ENCODE measurements at regions not wholly inside any gene's neighbourhood (a gene's known extent, or its start where the extent isn't known, plus 50 kb on each side); places are given as distances from the start of the nearest gene placed in this dataset.

GRCh38 chr1:58921751-58922150, 137.9 kb upstream of the JUN start:
- no peak overlapping the region for H3K9ac ChIP-seq (ENCODE audit: low read depth, low read length)

GRCh38 chr1:58922302-58923089, 138.6 kb upstream of the JUN start:
- no peak overlapping the region for H3K9ac ChIP-seq (ENCODE audit: low read depth, low read length)
- H3K36me3 ChIP-seq (ENCODE audit: insufficient read depth, low read length) = no peaks in the 10 kb centered on the region
- H3K4me1 ChIP-seq (ENCODE audit: insufficient read depth, low read length) = no peaks in the 10 kb centered on the region
- H3K9me3 ChIP-seq (ENCODE audit: control insufficient read depth, insufficient read depth, low read length) = no peaks in the 10 kb centered on the region

More at GRCh38 chr1:58921751-58922150, 137.9 kb upstream of the JUN start:
- Histone ChIP-seq H3K4me1 (ENCODE audit: insufficient read depth, low read length) (no peaks in the 10 kb centered on the region), H3K36me3 (ENCODE audit: insufficient read depth, low read length) (no peaks in the 10 kb centered on the region), H3K9me3 (ENCODE audit: control insufficient read depth, insufficient read depth, low read length) (no peaks in the 10 kb centered on the region)

- Histone ChIP-seq H3K4me1 (ENCODE audit: insufficient read depth, low read length) (no peaks in the 10 kb centered on the region), H3K9ac (ENCODE audit: low read depth, low read length) (no peak overlapping the region), H3K9me3 (ENCODE audit: control insufficient read depth, insufficient read depth, low read length) (no peaks in the 10 kb centered on the region), H3K36me3 (ENCODE audit: insufficient read depth, low read length) (no peaks in the 10 kb centered on the region)
Measured at GRCh38 chr1:58923090-58923470, 139.2 kb upstream of the JUN start.

GRCh38 chr1:58924016-58924565, 140.2 kb upstream of the JUN start:
- no peaks in the 10 kb centered on the region for H3K36me3 ChIP-seq (ENCODE audit: insufficient read depth, low read length)
- H3K9me3 ChIP-seq (ENCODE audit: control insufficient read depth, insufficient read depth, low read length) = no peaks in the 10 kb centered on the region
- no peaks in the 10 kb centered on the region for H3K4me1 ChIP-seq (ENCODE audit: insufficient read depth, low read length)
- H3K9ac ChIP-seq (ENCODE audit: low read depth, low read length) = no peak overlapping the region

- no peak overlapping the region for H3K9ac ChIP-seq (ENCODE audit: low read depth, low read length)
- H3K36me3 ChIP-seq (ENCODE audit: insufficient read depth, low read length) = no peaks in the 10 kb centered on the region
- no peaks in the 10 kb centered on the region for H3K9me3 ChIP-seq (ENCODE audit: control insufficient read depth, insufficient read depth, low read length)
- H3K4me1 ChIP-seq (ENCODE audit: insufficient read depth, low read length) = peaks cover 6% of the 10 kb centered on the region; the same call in 1 of the 2 replicates
Measured at GRCh38 chr1:58924821-58925220, 141.0 kb upstream of the JUN start.

GRCh38 chr1:58925247-58925646, 141.4 kb upstream of the JUN start:
- H3K9ac ChIP-seq (ENCODE audit: low read depth, low read length) = no peak overlapping the region

GRCh38 chr1:58926152-58926551, 142.3 kb upstream of the JUN start:
- Histone ChIP-seq H3K36me3 (ENCODE audit: insufficient read depth, low read length) (no peaks in the 10 kb centered on the region), H3K9me3 (ENCODE audit: control insufficient read depth, insufficient read depth, low read length) (no peaks in the 10 kb centered on the region), H3K4me1 (ENCODE audit: insufficient read depth, low read length) (peaks cover 7% of the 10 kb centered on the region; the same call in 1 of the 2 replicates), H3K9ac (ENCODE audit: low read depth, low read length) (no peak overlapping the region)

More at GRCh38 chr1:58925247-58925646, 141.4 kb upstream of the JUN start:
- H3K9me3 ChIP-seq (ENCODE audit: control insufficient read depth, insufficient read depth, low read length) = no peaks in the 10 kb centered on the region
- peaks cover 7% of the 10 kb centered on the region; the same call in 1 of the 2 replicates for H3K4me1 ChIP-seq (ENCODE audit: insufficient read depth, low read length)
- H3K36me3 ChIP-seq (ENCODE audit: insufficient read depth, low read length) = no peaks in the 10 kb centered on the region

- Histone ChIP-seq H3K9me3 (ENCODE audit: control insufficient read depth, insufficient read depth, low read length) (no peaks in the 10 kb centered on the region), H3K36me3 (ENCODE audit: insufficient read depth, low read length) (no peaks in the 10 kb centered on the region), H3K9ac (ENCODE audit: low read depth, low read length) (no peak overlapping the region), H3K4me1 (ENCODE audit: insufficient read depth, low read length) (peaks cover 7% of the 10 kb centered on the region; the same call in 1 of the 2 replicates)
Measured at GRCh38 chr1:58927041-58927721, 143.3 kb upstream of the JUN start.

- Histone ChIP-seq H3K4me1 (ENCODE audit: insufficient read depth, low read length) (peaks cover 7% of the 10 kb centered on the region; the same call in 1 of the 2 replicates), H3K36me3 (ENCODE audit: insufficient read depth, low read length) (no peaks in the 10 kb centered on the region), H3K9me3 (ENCODE audit: control insufficient read depth, insufficient read depth, low read length) (no peaks in the 10 kb centered on the region), H3K9ac (ENCODE audit: low read depth, low read length) (no peak overlapping the region)
Measured at GRCh38 chr1:58927722-58928085, 143.9 kb upstream of the JUN start.

GRCh38 chr1:58928514-58928913, 144.7 kb upstream of the JUN start:
- no peak overlapping the region for H3K9ac ChIP-seq (ENCODE audit: low read depth, low read length)
- H3K36me3 ChIP-seq (ENCODE audit: insufficient read depth, low read length) = no peaks in the 10 kb centered on the region
- peaks cover 7% of the 10 kb centered on the region; the same call in 1 of the 2 replicates for H3K4me1 ChIP-seq (ENCODE audit: insufficient read depth, low read length)
- H3K9me3 ChIP-seq (ENCODE audit: control insufficient read depth, insufficient read depth, low read length) = no peaks in the 10 kb centered on the region

- no peaks in the 10 kb centered on the region for H3K9me3 ChIP-seq (ENCODE audit: control insufficient read depth, insufficient read depth, low read length)
- no peak overlapping the region for H3K9ac ChIP-seq (ENCODE audit: low read depth, low read length)
- peaks cover 7% of the 10 kb centered on the region; the same call in 1 of the 2 replicates for H3K4me1 ChIP-seq (ENCODE audit: insufficient read depth, low read length)
- H3K36me3 ChIP-seq (ENCODE audit: insufficient read depth, low read length) = no peaks in the 10 kb centered on the region
Measured at GRCh38 chr1:58929671-58930325, 146.0 kb upstream of the JUN start.

- H3K4me1 ChIP-seq (ENCODE audit: insufficient read depth, low read length) = peaks cover 7% of the 10 kb centered on the region; the same call in 1 of the 2 replicates
Measured at GRCh38 chr1:58931024-58931423, 147.2 kb upstream of the JUN start.

GRCh38 chr1:58931756-58932155, 147.9 kb upstream of the JUN start:
- Histone ChIP-seq H3K36me3 (ENCODE audit: insufficient read depth, low read length) (no peaks in the 10 kb centered on the region), H3K9ac (ENCODE audit: low read depth, low read length) (no peak overlapping the region), H3K4me1 (ENCODE audit: insufficient read depth, low read length) (peaks cover 7% of the 10 kb centered on the region; the same call in 1 of the 2 replicates), H3K9me3 (ENCODE audit: control insufficient read depth, insufficient read depth, low read length) (no peaks in the 10 kb centered on the region)

More at GRCh38 chr1:58931024-58931423, 147.2 kb upstream of the JUN start:
- H3K36me3 ChIP-seq (ENCODE audit: insufficient read depth, low read length) = no peaks in the 10 kb centered on the region
- H3K9me3 ChIP-seq (ENCODE audit: control insufficient read depth, insufficient read depth, low read length) = no peaks in the 10 kb centered on the region
- no peak overlapping the region for H3K9ac ChIP-seq (ENCODE audit: low read depth, low read length)

GRCh38 chr1:58932859-58933598, 149.2 kb upstream of the JUN start:
- H3K4me1 ChIP-seq (ENCODE audit: insufficient read depth, low read length) = peaks cover 7% of the 10 kb centered on the region; the same call in 1 of the 2 replicates
- H3K9ac ChIP-seq (ENCODE audit: low read depth, low read length) = no peak overlapping the region
- H3K9me3 ChIP-seq (ENCODE audit: control insufficient read depth, insufficient read depth, low read length) = no peaks in the 10 kb centered on the region
- no peaks in the 10 kb centered on the region for H3K36me3 ChIP-seq (ENCODE audit: insufficient read depth, low read length)

Measured in ES-I3 (cell line).